ENCODE measurements at regions not wholly inside any gene's neighbourhood (a gene's known extent, or its start where the extent isn't known, plus 50 kb on each side); places are given as distances from the start of the nearest gene placed in this dataset.

DNA sequence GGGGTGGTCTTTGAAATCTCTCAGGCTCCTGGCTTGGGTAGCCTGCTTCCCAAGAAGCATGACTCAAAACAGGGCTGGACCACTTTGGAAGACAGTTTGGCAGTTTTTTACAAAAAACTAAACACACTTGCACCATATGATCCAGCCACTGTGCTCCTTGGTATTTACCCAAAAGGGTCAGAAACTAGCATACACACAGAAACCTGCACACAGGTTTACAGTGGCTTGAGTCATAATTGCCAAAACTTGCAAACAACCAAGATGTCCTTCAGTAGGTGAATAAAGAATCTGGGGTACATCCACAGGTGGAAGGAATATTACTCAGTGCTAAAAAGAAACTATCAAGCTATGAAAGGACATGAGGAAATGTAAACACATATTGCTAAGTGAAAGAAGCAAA, 323.2 kb upstream of the CDH5 start:
- Histone ChIP-seq H3K4me2 (no peak overlapping the region), H3K36me3 (replicated peaks; ENCODE audit: insufficient read depth, low read depth) (no peaks in the 10 kb centered on the region), H3K4me3 (no peak overlapping the region), H4K20me1 (ENCODE audit: insufficient read depth, poor library complexity, severe bottlenecking) (no peaks in the 10 kb centered on the region), H3K27ac (no peak overlapping the region), H3K9me2 (replicated peaks; ENCODE audit: insufficient read depth) (no peaks in the 10 kb centered on the region), H3K9me3 (ENCODE audit: low read depth) (no peaks in the 10 kb centered on the region), H3K27me3 (no peaks in the 10 kb centered on the region), H2AFZ (no peak overlapping the region), H3K4me1 (ENCODE audit: insufficient read depth) (no peaks in the 10 kb centered on the region), H3K79me2 (no peaks in the 10 kb centered on the region)
- DNase-seq (ENCODE audit: low spot score): no peak
- TF ChIP-seq EZH2phosphoT487 (IDR thresholded peaks at IDR 0.05; ENCODE audit: low read depth, severe bottlenecking, unreplicated experiment) (no peak), EZH2 (IDR thresholded peaks at IDR 0.05; ENCODE audit: borderline replicate concordance) (no peak)
- TF ChIP-seq, protein P1, sequence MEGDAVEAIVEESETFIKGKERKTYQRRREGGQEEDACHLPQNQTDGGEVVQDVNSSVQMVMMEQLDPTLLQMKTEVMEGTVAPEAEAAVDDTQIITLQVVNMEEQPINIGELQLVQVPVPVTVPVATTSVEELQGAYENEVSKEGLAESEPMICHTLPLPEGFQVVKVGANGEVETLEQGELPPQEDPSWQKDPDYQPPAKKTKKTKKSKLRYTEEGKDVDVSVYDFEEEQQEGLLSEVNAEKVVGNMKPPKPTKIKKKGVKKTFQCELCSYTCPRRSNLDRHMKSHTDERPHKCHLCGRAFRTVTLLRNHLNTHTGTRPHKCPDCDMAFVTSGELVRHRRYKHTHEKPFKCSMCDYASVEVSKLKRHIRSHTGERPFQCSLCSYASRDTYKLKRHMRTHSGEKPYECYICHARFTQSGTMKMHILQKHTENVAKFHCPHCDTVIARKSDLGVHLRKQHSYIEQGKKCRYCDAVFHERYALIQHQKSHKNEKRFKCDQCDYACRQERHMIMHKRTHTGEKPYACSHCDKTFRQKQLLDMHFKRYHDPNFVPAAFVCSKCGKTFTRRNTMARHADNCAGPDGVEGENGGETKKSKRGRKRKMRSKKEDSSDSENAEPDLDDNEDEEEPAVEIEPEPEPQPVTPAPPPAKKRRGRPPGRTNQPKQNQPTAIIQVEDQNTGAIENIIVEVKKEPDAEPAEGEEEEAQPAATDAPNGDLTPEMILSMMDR (IDR thresholded peaks at IDR 0.05; ENCODE audit: poor library complexity): no peak

DNA sequence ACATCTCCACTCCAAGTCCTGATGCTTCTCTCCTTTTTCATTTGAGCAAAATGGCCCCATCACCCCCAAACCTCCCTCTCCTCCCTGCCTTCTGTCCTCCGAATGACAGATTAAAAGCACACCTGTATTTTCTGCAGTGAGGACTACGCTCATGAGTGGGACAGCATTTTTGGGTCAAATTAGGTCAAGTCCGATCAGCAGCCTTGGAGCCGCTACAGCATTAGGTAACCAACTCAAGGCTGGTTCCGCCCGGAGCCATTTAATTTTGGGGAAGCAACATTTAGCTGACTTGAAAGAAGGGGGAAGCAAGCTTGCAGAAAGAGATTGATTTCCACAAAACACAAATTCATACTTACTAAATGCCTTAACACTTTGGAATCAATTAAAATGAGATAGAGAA, 324.1 kb upstream of the CDH5 start:
- Histone ChIP-seq H4K20me1 (ENCODE audit: insufficient read depth, poor library complexity, severe bottlenecking) (no peaks in the 10 kb centered on the region), H3K27me3 (no peaks in the 10 kb centered on the region), H3K9me3 (ENCODE audit: low read depth) (no peaks in the 10 kb centered on the region), H2AFZ (no peak overlapping the region), H3K27ac (no peak overlapping the region), H3K4me3 (no peak overlapping the region), H3K79me2 (no peaks in the 10 kb centered on the region), H3K4me2 (no peak overlapping the region), H3K4me1 (ENCODE audit: insufficient read depth) (peaks cover 2% of the 10 kb centered on the region), H3K9me2 (replicated peaks; ENCODE audit: insufficient read depth) (no peaks in the 10 kb centered on the region), H3K36me3 (replicated peaks; ENCODE audit: insufficient read depth, low read depth) (no peaks in the 10 kb centered on the region)
- no peak for DNase-seq (ENCODE audit: low spot score)
- TF ChIP-seq, protein P1 (IDR thresholded peaks at IDR 0.05; ENCODE audit: poor library complexity): no peak
- 94% methylated on average over 6 of the region's 6 CpGs for WGBS (ENCODE audit: low lambda C conversion rate, missing lambda C conversion rate)

DNA sequence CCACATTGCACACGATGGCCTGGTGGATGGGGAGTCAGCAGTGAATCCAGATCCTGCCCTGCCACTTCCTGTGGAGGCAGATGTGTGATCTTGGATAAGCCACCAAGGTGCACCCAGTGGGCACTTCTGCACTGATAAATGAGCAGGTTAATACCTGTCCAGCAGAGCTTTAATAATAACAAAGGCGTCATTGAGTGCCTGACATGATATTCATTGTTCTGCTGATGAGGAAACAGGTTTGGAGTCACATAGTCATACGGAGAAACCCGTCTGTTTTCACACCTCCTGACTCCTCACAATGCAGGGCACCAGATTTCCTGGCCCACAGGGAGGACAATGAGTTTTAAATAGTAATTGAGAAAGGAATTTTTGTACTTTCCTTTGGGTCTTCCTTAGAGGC, 324.6 kb upstream of the CDH5 start:
- Histone ChIP-seq H3K4me1 (ENCODE audit: insufficient read depth) (peaks cover 7% of the 10 kb centered on the region), H3K9me2 (replicated peaks; ENCODE audit: insufficient read depth) (no peaks in the 10 kb centered on the region), H3K27me3 (no peaks in the 10 kb centered on the region), H3K36me3 (replicated peaks; ENCODE audit: insufficient read depth, low read depth) (no peaks in the 10 kb centered on the region), H3K9me3 (ENCODE audit: low read depth) (no peaks in the 10 kb centered on the region), H2AFZ (no peak overlapping the region), H3K4me2 (no peak overlapping the region), H4K20me1 (ENCODE audit: insufficient read depth, poor library complexity, severe bottlenecking) (no peaks in the 10 kb centered on the region), H3K27ac (no peak overlapping the region), H3K79me2 (no peaks in the 10 kb centered on the region), H3K4me3 (no peak overlapping the region)
- DNase-seq (ENCODE audit: low spot score): no peak
- TF ChIP-seq EZH2phosphoT487 (IDR thresholded peaks at IDR 0.05; ENCODE audit: low read depth, severe bottlenecking, unreplicated experiment) (no peak), EZH2 (IDR thresholded peaks at IDR 0.05; ENCODE audit: borderline replicate concordance) (no peak)
- TF ChIP-seq, protein P1 (IDR thresholded peaks at IDR 0.05; ENCODE audit: poor library complexity): no peak
- 80% methylated on average over 4 of the region's 4 CpGs for WGBS (ENCODE audit: low lambda C conversion rate, missing lambda C conversion rate)

DNA sequence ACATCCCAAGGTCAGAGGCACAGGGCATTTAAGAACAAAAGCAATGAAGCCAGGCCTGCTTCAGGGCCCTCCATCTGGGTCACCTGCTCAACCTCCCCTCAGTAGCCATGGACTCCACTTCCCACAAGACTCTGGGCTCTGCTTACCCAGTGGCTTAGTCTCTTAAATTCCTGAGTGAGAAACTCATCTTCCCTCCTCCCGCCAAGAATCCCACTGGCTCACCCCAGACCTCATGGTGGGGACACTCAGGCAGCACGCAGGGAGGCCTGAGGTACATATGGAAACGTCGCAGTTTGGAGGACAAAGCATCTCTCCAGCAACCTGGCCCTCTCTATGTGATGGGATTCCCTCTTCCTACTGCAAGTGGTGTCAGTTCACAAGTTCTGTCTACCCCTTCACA, 326.7 kb upstream of the CDH5 start:
- H4K20me1 ChIP-seq (ENCODE audit: insufficient read depth, poor library complexity, severe bottlenecking): no peaks in the 10 kb centered on the region
- H3K79me2 ChIP-seq: no peaks in the 10 kb centered on the region
- WGBS (ENCODE audit: low lambda C conversion rate, missing lambda C conversion rate): 90% methylated on average over 4 of the region's 4 CpGs
- no peak overlapping the region for H3K4me3 ChIP-seq
- H3K9me3 ChIP-seq (ENCODE audit: low read depth): no peaks in the 10 kb centered on the region
- no peaks in the 10 kb centered on the region for H3K9me2 ChIP-seq (replicated peaks; ENCODE audit: insufficient read depth)
- H3K4me2 ChIP-seq: no peak overlapping the region
- no peak overlapping the region for H2AFZ ChIP-seq
- DNase-seq (ENCODE audit: low spot score): no peak
- TF ChIP-seq EZH2 (IDR thresholded peaks at IDR 0.05; ENCODE audit: borderline replicate concordance): no peak
- TF ChIP-seq, protein P1 (IDR thresholded peaks at IDR 0.05; ENCODE audit: poor library complexity): no peak
- no peak for TF ChIP-seq EZH2phosphoT487 (IDR thresholded peaks at IDR 0.05; ENCODE audit: low read depth, severe bottlenecking, unreplicated experiment)
- no peaks in the 10 kb centered on the region for H3K27me3 ChIP-seq
- H3K4me1 ChIP-seq (ENCODE audit: insufficient read depth): peaks cover 7% of the 10 kb centered on the region
- H3K36me3 ChIP-seq (replicated peaks; ENCODE audit: insufficient read depth, low read depth): no peaks in the 10 kb centered on the region
- no peak overlapping the region for H3K27ac ChIP-seq
